Retinal pigment epithelial cell (primary cell): ENCODE measurements at regions not wholly inside any gene's neighbourhood (a gene's known extent, or its start where the extent isn't known, plus 50 kb on each side); places are given as distances from the start of the nearest gene placed in this dataset.

Experiments
- DNase-seq: peaks from one replicate; pipeline ENCODE4 v3.0.0-alpha.2; 2010; ENCODE audit warnings: low read depth
- H3K4me3 ChIP-seq: 2 replicates; pipeline ENCODE4 v1.5.1; 2011; ENCODE audit warnings: mild to moderate bottlenecking, low read length, control low read depth, moderate library complexity
- TF ChIP-seq, protein P1 (sequence below): conservative IDR thresholded peaks from 2 replicates; pipeline ENCODE4 v1.5.1; 2011; ENCODE audit warnings: low read depth, low read length, control low read depth, inconsistent platforms

DNA sequence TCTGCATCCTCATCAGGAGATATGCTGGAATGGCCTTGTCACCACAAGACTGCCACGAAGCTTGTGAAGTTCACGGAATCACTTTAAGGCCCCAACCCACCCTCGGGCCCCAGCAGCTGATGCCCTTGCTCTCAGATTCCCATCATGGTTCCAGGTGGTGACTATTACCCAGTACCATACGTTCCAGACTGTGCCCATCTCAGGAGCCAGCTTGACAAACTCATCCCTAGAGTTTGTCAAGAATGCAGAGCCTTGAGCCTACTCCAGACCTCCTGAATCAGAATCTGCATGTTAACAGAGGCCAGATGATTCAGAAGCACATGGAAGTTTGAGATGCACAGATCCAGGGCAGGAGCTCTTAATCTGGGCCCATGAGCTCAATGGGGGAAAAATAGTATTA, 53.9 kb upstream of the RBM15 start:
- no peak for DNase-seq
- H3K4me3 ChIP-seq = no peak overlapping the region
- TF ChIP-seq, protein P1, sequence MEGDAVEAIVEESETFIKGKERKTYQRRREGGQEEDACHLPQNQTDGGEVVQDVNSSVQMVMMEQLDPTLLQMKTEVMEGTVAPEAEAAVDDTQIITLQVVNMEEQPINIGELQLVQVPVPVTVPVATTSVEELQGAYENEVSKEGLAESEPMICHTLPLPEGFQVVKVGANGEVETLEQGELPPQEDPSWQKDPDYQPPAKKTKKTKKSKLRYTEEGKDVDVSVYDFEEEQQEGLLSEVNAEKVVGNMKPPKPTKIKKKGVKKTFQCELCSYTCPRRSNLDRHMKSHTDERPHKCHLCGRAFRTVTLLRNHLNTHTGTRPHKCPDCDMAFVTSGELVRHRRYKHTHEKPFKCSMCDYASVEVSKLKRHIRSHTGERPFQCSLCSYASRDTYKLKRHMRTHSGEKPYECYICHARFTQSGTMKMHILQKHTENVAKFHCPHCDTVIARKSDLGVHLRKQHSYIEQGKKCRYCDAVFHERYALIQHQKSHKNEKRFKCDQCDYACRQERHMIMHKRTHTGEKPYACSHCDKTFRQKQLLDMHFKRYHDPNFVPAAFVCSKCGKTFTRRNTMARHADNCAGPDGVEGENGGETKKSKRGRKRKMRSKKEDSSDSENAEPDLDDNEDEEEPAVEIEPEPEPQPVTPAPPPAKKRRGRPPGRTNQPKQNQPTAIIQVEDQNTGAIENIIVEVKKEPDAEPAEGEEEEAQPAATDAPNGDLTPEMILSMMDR = no peak

DNA sequence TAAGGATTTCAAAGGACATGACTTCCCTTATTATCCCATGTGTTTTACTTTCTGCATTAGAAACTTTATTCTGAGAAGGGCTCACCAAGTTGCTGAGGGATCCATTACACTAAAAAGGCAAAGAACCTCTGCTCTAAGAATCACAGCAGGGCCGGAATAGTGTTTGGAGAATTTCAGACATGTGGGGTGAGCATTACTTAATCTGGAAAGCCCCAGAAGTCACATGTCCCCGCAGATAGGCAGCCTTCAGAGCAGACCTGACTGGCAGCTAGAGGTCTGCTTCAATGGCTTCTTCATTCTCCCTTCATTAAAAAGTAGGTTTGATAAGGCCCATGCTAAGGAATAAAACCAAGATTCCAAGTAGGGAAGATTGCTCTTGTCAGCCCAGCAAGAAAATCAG, 52.6 kb upstream of the RBM15 start:
- no peak overlapping the region for H3K4me3 ChIP-seq
- no peak for DNase-seq
- TF ChIP-seq, protein P1 = no peak

DNA sequence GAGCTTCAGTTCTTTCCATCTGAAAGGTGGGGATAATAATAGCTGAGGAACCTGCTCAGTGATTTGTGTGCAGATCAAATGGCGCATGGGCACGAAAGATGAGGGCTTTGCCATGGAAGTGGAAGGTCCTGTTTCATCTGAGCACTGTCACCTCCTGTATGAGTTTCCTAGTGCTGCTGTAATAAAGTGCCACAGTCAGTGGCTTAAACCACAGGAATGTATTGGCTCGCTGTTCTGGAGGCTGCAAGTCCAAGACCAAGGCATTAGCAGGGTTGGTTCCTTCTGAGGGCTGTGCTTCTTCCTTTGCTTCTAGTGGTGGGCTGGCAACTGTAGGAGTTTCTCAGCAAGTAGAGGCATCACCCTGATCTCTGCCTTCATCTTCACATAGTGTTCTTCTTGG, 51.1 kb upstream of the RBM15 start:
- no peak for DNase-seq
- TF ChIP-seq, protein P1 = no peak
- no peak overlapping the region for H3K4me3 ChIP-seq
